Stimulated activated CD8-positive, alpha-beta memory T cell treated with anti-CD3 and anti-CD28 coated beads, Interleukin-7, amount 100 ng/mL, for 48 hours (primary cell): ENCODE measurements at regions not wholly inside any gene's neighbourhood (a gene's known extent, or its start where the extent isn't known, plus 50 kb on each side); places are given as distances from the start of the nearest gene placed in this dataset.
"Not testable (repeated sequence)": the region's sequence is repeated elsewhere in the genome, so short reads cannot be mapped to it uniquely, and the experiment has no call there.

Source experiments
- DNase-seq, 2 donors: peaks; one replicate each; pipeline ENCODE4 v3.0.0-alpha.2; 2020; ENCODE audit warnings: low read depth in 1 of 2; ENCODE audit errors: extremely low read depth in 1 of 2

GRCh38 chr21:19031953-19032352, 628.4 kb upstream of the TMPRSS15 start:
- no peak for DNase-seq

- DNase-seq = no peak
Measured at GRCh38 chr21:19034041-19034440, 630.5 kb upstream of the TMPRSS15 start.

GRCh38 chr21:19034560-19034959, 631.0 kb upstream of the TMPRSS15 start:
- no peak for DNase-seq

GRCh38 chr21:19045876-19046275, 642.3 kb upstream of the TMPRSS15 start:
- DNase-seq = no peak

GRCh38 chr21:19048098-19048672, 644.6 kb upstream of the TMPRSS15 start:
- no peak for DNase-seq

GRCh38 chr21:19049567-19049966, 646.0 kb upstream of the TMPRSS15 start:
- DNase-seq = no peak

GRCh38 chr21:19065164-19065563, 661.6 kb upstream of the TMPRSS15 start:
- no peak for DNase-seq

- no peak for DNase-seq
Measured at GRCh38 chr21:19076031-19076430, 672.4 kb upstream of the TMPRSS15 start.

GRCh38 chr21:19109694-19110093, 706.1 kb upstream of the TMPRSS15 start:
- no peak for DNase-seq

- not testable (repeated sequence) for DNase-seq
Measured at GRCh38 chr21:19119259-19119658, 715.7 kb upstream of the TMPRSS15 start.

- no peak for DNase-seq
Measured at GRCh38 chr21:19120591-19120990, 717.0 kb upstream of the TMPRSS15 start.

GRCh38 chr21:19122356-19122755, 718.8 kb upstream of the TMPRSS15 start:
- DNase-seq = no peak

GRCh38 chr21:19123053-19123452, 719.5 kb upstream of the TMPRSS15 start:
- no peak for DNase-seq

- no peak for DNase-seq
Measured at GRCh38 chr21:19123525-19123924, 719.9 kb upstream of the TMPRSS15 start.

- no peak for DNase-seq
Measured at GRCh38 chr21:19124691-19125090, 721.1 kb upstream of the TMPRSS15 start.

- DNase-seq = no peak
Measured at GRCh38 chr21:19130379-19131028, 726.9 kb upstream of the TMPRSS15 start.

- DNase-seq = no peak
Measured at GRCh38 chr21:19141511-19141910, 737.9 kb upstream of the TMPRSS15 start.

- DNase-seq = no peak
Measured at GRCh38 chr21:19145682-19146293, 742.2 kb upstream of the TMPRSS15 start.

- DNase-seq = no peak
Measured at GRCh38 chr21:19148056-19148455, 744.5 kb upstream of the TMPRSS15 start.

GRCh38 chr21:19171585-19171984, 768.0 kb upstream of the TMPRSS15 start:
- DNase-seq = no peak

GRCh38 chr21:19181604-19182140, 778.1 kb upstream of the TMPRSS15 start:
- DNase-seq = no peak

GRCh38 chr21:19197950-19198349, 794.4 kb upstream of the TMPRSS15 start:
- DNase-seq = no peak
